ENCODE measurements at regions not wholly inside any gene's neighbourhood (a gene's known extent, or its start where the extent isn't known, plus 50 kb on each side); places are given as distances from the start of the nearest gene placed in this dataset.
A peak's percentile ranks its signal among the peaks of the same experiment; 100 is the strongest.

GRCh38 chr2:129861666-129862288 is 117.7 kb upstream of the RAB6C start:
- no peak for DNase-seq (ENCODE audit: low read depth)

- no peak for DNase-seq (ENCODE audit: low read depth)
Measured at GRCh38 chr2:129862668-129863067, 116.8 kb upstream of the RAB6C start.

- no peak for DNase-seq (ENCODE audit: low read depth)
Measured at GRCh38 chr2:129863350-129863749, 116.1 kb upstream of the RAB6C start.

GRCh38 chr2:129864719-129865118 is 114.7 kb upstream of the RAB6C start:
- no peak for DNase-seq (ENCODE audit: low read depth)

GRCh38 chr2:129865976-129866375 is 113.5 kb upstream of the RAB6C start:
- DNase-seq (ENCODE audit: low read depth) = no peak

- DNase-seq (ENCODE audit: low read depth) = no peak
Measured at GRCh38 chr2:129866391-129866790, 113.1 kb upstream of the RAB6C start.

GRCh38 chr2:129868151-129868550 is 111.3 kb upstream of the RAB6C start:
- DNase-seq (ENCODE audit: low read depth) = no peak

GRCh38 chr2:129870685-129871241 is 108.7 kb upstream of the RAB6C start:
- no peak for DNase-seq (ENCODE audit: low read depth)

GRCh38 chr2:129872446-129872845 is 107.0 kb upstream of the RAB6C start:
- DNase-seq (ENCODE audit: low read depth) = no peak

GRCh38 chr2:129876541-129876940 is 102.9 kb upstream of the RAB6C start:
- DNase-seq (ENCODE audit: low read depth) = no peak

GRCh38 chr2:129877289-129877741 is 102.2 kb upstream of the RAB6C start:
- peak; percentile 20 for DNase-seq (ENCODE audit: low read depth)

GRCh38 chr2:129877795-129878775 is 101.4 kb upstream of the RAB6C start:
- no peak for DNase-seq (ENCODE audit: low read depth)

- DNase-seq (ENCODE audit: low read depth) = no peak
Measured at GRCh38 chr2:129879614-129880180, 99.8 kb upstream of the RAB6C start.

GRCh38 chr2:129880309-129880708 is 99.2 kb upstream of the RAB6C start:
- no peak for DNase-seq (ENCODE audit: low read depth)

- no peak for DNase-seq (ENCODE audit: low read depth)
Measured at GRCh38 chr2:129880971-129881370, 98.5 kb upstream of the RAB6C start.

GRCh38 chr2:129881786-129882396 is 97.6 kb upstream of the RAB6C start:
- DNase-seq (ENCODE audit: low read depth) = no peak

- DNase-seq (ENCODE audit: low read depth) = no peak
Measured at GRCh38 chr2:129882476-129882875, 97.0 kb upstream of the RAB6C start.

- DNase-seq (ENCODE audit: low read depth) = no peak
Measured at GRCh38 chr2:129883121-129883520, 96.3 kb upstream of the RAB6C start.

- no peak for DNase-seq (ENCODE audit: low read depth)
Measured at GRCh38 chr2:129884221-129884786, 95.2 kb upstream of the RAB6C start.

GRCh38 chr2:129885735-129886134 is 93.7 kb upstream of the RAB6C start:
- no peak for DNase-seq (ENCODE audit: low read depth)

GRCh38 chr2:129887688-129888266 is 91.7 kb upstream of the RAB6C start:
- no peak for DNase-seq (ENCODE audit: low read depth)
